ENCODE measurements at regions not wholly inside any gene's neighbourhood (a gene's known extent, or its start where the extent isn't known, plus 50 kb on each side); places are given as distances from the start of the nearest gene placed in this dataset.

- TF ChIP-seq JUND (CRISPR knock-in tag; IDR thresholded peaks at IDR 0.05) = no peak
- no peak for TF ChIP-seq KLF9 (CRISPR knock-in tag; IDR thresholded peaks at IDR 0.05; ENCODE audit: low read depth)
- no peak for TF ChIP-seq CTCF (CRISPR knock-in tag; IDR thresholded peaks at IDR 0.05)
- TF ChIP-seq POLR2AphosphoS5 (IDR thresholded peaks at IDR 0.05; ENCODE audit: low read depth, low read length) = no peak
- no peak for TF ChIP-seq FOXM1 (CRISPR knock-in tag; IDR thresholded peaks at IDR 0.05)
- no peak for TF ChIP-seq ZNF558 (CRISPR knock-in tag; IDR thresholded peaks at IDR 0.05; ENCODE audit: borderline replicate concordance)
- no peak for TF ChIP-seq CEBPZ (IDR thresholded peaks at IDR 0.05; ENCODE audit: low read length)
Measured at GRCh38 chr4:67051000-67051789, 494.1 kb downstream of the CENPC start.

All from HepG2 (cell line).